Esophagus (tissue), 2 donors: ENCODE measurements at regions not wholly inside any gene's neighbourhood (a gene's known extent, or its start where the extent isn't known, plus 50 kb on each side); places are given as distances from the start of the nearest gene placed in this dataset.

ENCODE experiments used
- H3K27ac ChIP-seq, 2 donors: one replicate each; pipeline ENCODE4 v1.5.1; 2013; ENCODE audit warnings: low read depth in 2 of 2, mild to moderate bottlenecking in 2 of 2, inconsistent platforms in 1 of 2, low read length in 1 of 2, moderate library complexity in 1 of 2
- H3K27me3 ChIP-seq, 2 donors: one replicate each; pipeline ENCODE4 v1.6.1; 2013; ENCODE audit warnings: low read length in 2 of 2, control low read depth in 1 of 2, mild to moderate bottlenecking in 1 of 2; ENCODE audit not compliant: insufficient read depth in 2 of 2, control insufficient read depth in 1 of 2
- H3K36me3 ChIP-seq, 2 donors: one replicate each; pipeline ENCODE4 v1.6.1; 2013; ENCODE audit warnings: low read length in 1 of 2; ENCODE audit not compliant: control insufficient read depth in 2 of 2, insufficient read depth in 2 of 2
- H3K4me1 ChIP-seq, 2 donors: one replicate each; pipeline ENCODE4 v1.6.1; 2013; ENCODE audit warnings: low read length in 1 of 2; ENCODE audit not compliant: control insufficient read depth in 2 of 2, insufficient read depth in 2 of 2
- H3K4me3 ChIP-seq, 2 donors: one replicate each; pipeline ENCODE4 v1.5.1; 2013; ENCODE audit warnings: low read length in 2 of 2, mild to moderate bottlenecking in 2 of 2, low read depth in 1 of 2, moderate library complexity in 1 of 2
- H3K9me3 ChIP-seq, 2 donors: one replicate each; pipeline ENCODE4 v1.6.1; 2013; ENCODE audit warnings: mild to moderate bottlenecking in 2 of 2, low read depth in 1 of 2, low read length in 1 of 2, moderate library complexity in 1 of 2; ENCODE audit not compliant: control insufficient read depth in 2 of 2, insufficient read depth in 1 of 2
- WGBS, 2 donors: extraction: QIAGEN DNeasy Blood & Tissue Kit; methylation state at CpG; one replicate each; pipeline ENCODE4 v1.1.7; 2013; 5-methylcytosine and 5-hydroxymethylcytosine counted together
- donor health status: healthy with polysubstance abuse.
- donor health status: Bipolar disorder and iron deficiency.

DNA sequence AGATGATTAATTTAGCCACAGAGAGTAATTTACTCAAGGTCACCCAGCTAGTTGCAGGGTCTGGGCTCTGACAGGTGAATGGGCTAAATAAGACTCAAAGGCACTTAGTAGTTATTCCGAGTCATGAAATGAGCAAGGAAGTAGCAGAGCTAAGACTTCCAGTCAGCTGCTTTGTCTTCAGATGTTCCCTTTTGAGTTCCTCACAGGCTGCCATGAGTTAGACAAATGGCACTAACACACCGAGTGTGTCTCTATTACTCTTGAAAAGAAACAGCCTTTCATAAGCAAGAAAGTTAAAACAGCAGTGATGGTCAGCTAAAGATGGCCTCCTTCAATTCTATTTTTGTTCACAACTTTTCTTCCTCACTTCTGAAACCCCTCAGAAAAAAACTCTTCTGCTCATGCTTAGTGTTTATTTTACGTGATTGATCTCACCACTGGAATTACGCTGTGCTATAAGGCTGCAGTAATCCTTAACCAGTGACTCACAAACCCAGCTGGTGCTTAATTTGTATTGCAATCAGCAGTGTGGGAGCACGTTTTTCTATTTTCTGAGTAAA lies 389.1 kb downstream of the AASDHPPT start:
- Histone ChIP-seq H3K4me1 (no peaks in the 10 kb centered on the region), H3K4me3 (no peak overlapping the region), H3K27ac (no peak overlapping the region), H3K9me3 (no peaks in the 10 kb centered on the region), H3K27me3 (peaks cover 0 to 5% of the 10 kb centered on the region in 2 donors), H3K36me3 (no peaks in the 10 kb centered on the region)
- 29 to 31% methylated on average over 5 of the region's 5 CpGs for WGBS, 2 donors

DNA sequence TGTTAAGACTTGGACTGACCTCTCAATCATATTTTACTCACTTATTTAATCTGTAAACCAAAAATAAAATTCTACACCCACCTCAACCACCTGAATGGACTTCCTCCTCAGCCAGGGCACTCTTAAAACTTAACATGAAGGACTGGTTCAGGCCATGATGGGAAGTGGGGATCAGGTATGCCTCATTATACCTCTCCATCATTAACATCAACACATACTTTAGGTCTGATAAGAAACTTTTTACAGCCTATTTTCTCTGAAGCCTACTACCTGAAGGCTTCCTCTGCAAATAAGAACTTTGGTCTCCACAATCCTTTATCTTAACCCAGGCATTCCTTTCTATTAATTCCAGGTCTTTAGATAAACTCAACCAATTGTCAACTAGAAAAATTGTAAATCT lies 390.0 kb downstream of the AASDHPPT start:
- Histone ChIP-seq H3K27me3 (peaks cover 0 to 5% of the 10 kb centered on the region in 2 donors), H3K9me3 (no peaks in the 10 kb centered on the region), H3K27ac (no peak overlapping the region)

GRCh38 chr11:106468086-106468485 lies 390.6 kb downstream of the AASDHPPT start:
- 70 to 86% methylated on average over 3 of the region's 3 CpGs for WGBS, 2 donors
- no peak overlapping the region for H3K4me3 ChIP-seq
- no peaks in the 10 kb centered on the region for H3K4me1 ChIP-seq
- H3K9me3 ChIP-seq, result no peaks in the 10 kb centered on the region
- H3K36me3 ChIP-seq, result no peaks in the 10 kb centered on the region
- H3K27ac ChIP-seq, result no peak overlapping the region
- H3K27me3 ChIP-seq, result peaks cover 0 to 5% of the 10 kb centered on the region in 2 donors

More for the DNA sequence above, 390.0 kb downstream of the AASDHPPT start:
- H3K4me1 ChIP-seq, result no peaks in the 10 kb centered on the region
- no peaks in the 10 kb centered on the region for H3K36me3 ChIP-seq
- H3K4me3 ChIP-seq, result no peak overlapping the region

- H3K4me3 ChIP-seq, result no peak overlapping the region
- H3K4me1 ChIP-seq, result no peaks in the 10 kb centered on the region
- H3K27ac ChIP-seq, result no peak overlapping the region
- 89 to 90% methylated on average over 1 of the region's 1 CpG for WGBS, 2 donors
- no peaks in the 10 kb centered on the region for H3K9me3 ChIP-seq
- no peaks in the 10 kb centered on the region for H3K36me3 ChIP-seq
- H3K27me3 ChIP-seq, result peaks cover 0 to 5% of the 10 kb centered on the region in 2 donors
Observed at GRCh38 chr11:106468531-106468930, 391.1 kb downstream of the AASDHPPT start.

DNA sequence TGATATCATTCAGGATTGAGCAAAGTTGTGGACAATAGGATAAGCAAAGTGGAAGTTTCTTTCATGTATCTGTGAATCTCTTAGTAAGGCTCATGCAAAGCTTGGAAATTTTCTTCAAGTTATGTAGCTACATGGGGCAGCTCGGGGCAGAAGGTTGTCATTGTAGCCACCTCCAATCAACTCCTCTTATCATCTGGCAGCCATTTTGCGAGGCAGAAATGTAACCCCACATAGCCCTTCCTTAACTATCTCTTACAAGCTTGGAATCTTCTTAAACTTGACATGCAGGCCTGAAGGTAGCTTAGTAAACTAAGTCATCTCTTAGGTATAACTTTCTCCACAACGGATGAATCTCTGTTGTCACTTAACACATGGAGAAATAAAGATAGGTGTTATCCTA lies 392.8 kb downstream of the AASDHPPT start:
- H3K4me1 ChIP-seq, result no peaks in the 10 kb centered on the region
- WGBS, 2 donors, result 82 to 86% methylated on average over 3 of the region's 3 CpGs
- no peak overlapping the region for H3K4me3 ChIP-seq
- peaks cover 0 to 5% of the 10 kb centered on the region in 2 donors for H3K27me3 ChIP-seq
- H3K27ac ChIP-seq, result no peak overlapping the region
- peaks cover 0 to 2% of the 10 kb centered on the region in 2 donors for H3K9me3 ChIP-seq
- H3K36me3 ChIP-seq, result no peaks in the 10 kb centered on the region

- Histone ChIP-seq H3K4me1 (no peaks in the 10 kb centered on the region), H3K27me3 (peaks cover 0 to 2% of the 10 kb centered on the region in 2 donors), H3K36me3 (no peaks in the 10 kb centered on the region), H3K4me3 (no peak overlapping the region), H3K9me3 (peaks cover 0 to 2% of the 10 kb centered on the region in 2 donors), H3K27ac (no peak overlapping the region)
- 65 to 71% methylated on average over 1 of the region's 1 CpG for WGBS, 2 donors
Observed at GRCh38 chr11:106471276-106471675, 393.8 kb downstream of the AASDHPPT start.

DNA sequence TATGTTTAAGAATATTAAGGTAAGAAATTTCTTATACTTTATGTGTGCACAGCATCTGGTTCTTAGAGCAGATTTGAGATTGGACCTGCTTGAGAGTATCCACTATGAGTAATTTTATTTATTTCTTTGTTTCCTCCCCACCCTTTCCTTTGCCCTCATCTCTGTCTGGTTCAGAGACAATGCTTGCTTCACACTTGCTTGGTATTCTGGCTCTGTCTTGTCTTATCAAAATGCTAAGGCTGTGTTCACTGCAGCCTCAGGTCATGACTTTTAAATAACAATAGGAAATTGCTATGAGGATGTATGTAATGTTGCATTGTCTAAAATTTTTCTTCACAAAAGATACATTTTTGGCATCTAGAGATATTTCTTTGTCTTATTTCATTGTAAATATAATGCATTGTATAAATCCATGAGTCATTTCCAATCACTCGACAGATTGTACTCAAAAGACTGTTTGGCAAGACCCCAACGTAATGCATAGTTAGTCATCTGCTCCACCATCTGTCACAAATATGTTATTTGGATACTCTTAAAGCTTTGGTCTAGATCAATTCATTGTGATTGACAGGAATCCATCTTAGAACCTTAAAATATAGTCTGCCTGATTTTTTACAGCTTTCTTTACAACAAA lies 395.7 kb downstream of the AASDHPPT start:
- H3K27ac ChIP-seq, result no peak overlapping the region
- H3K4me1 ChIP-seq, result no peaks in the 10 kb centered on the region
- H3K36me3 ChIP-seq, result no peaks in the 10 kb centered on the region
- H3K27me3 ChIP-seq, result no peaks in the 10 kb centered on the region
- H3K4me3 ChIP-seq, result no peak overlapping the region
- 29 to 49% methylated on average over 2 of the region's 2 CpGs for WGBS, 2 donors
- peaks cover 0 to 2% of the 10 kb centered on the region in 2 donors for H3K9me3 ChIP-seq

DNA sequence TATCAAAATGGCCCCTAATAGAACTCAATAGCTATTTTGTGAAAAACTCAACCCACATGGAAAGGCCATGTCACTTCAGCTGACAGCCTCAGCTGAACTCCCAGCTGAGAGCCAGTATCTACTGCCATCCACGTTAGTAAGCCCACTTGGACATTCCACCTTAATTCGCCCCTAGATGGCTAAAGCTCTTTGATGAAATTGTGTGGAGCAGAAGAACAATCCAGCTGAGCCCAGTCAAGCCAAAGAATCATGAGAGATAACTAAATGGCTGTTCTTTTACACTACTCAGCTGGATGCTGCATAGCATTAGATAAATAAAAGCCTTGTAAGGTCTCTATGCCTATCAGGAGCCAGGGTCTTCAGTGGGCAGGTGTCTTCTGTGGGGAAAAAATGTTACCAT lies 396.8 kb downstream of the AASDHPPT start:
- Histone ChIP-seq H3K27me3 (no peaks in the 10 kb centered on the region), H3K4me3 (no peak overlapping the region), H3K27ac (no peak overlapping the region), H3K9me3 (peaks cover 0 to 2% of the 10 kb centered on the region in 2 donors), H3K36me3 (no peaks in the 10 kb centered on the region), H3K4me1 (no peaks in the 10 kb centered on the region)
- 88 to 91% methylated on average over 2 of the region's 2 CpGs for WGBS, 2 donors

GRCh38 chr11:106475181-106475580 lies 397.7 kb downstream of the AASDHPPT start:
- WGBS, 2 donors, result 60 to 87% methylated on average over 5 of the region's 5 CpGs
- Histone ChIP-seq H3K4me3 (no peak overlapping the region), H3K36me3 (no peaks in the 10 kb centered on the region), H3K9me3 (peaks cover 0 to 2% of the 10 kb centered on the region in 2 donors), H3K4me1 (no peaks in the 10 kb centered on the region), H3K27ac (no peak overlapping the region), H3K27me3 (no peaks in the 10 kb centered on the region)

- Histone ChIP-seq H3K4me1 (no peaks in the 10 kb centered on the region), H3K27ac (no peak overlapping the region), H3K9me3 (peaks cover 0 to 2% of the 10 kb centered on the region in 2 donors), H3K27me3 (no peaks in the 10 kb centered on the region), H3K36me3 (no peaks in the 10 kb centered on the region), H3K4me3 (no peak overlapping the region)
- 69 to 72% methylated on average over 1 of the region's 1 CpG for WGBS, 2 donors
Observed at GRCh38 chr11:106477776-106478175, 400.3 kb downstream of the AASDHPPT start.
